H1 (cell line): ENCODE measurements at regions not wholly inside any gene's neighbourhood (a gene's known extent, or its start where the extent isn't known, plus 50 kb on each side); places are given as distances from the start of the nearest gene placed in this dataset.

Experiments used
- EP300 ChIP-seq, 2 experiments: IDR thresholded peaks; 1 replicate in 1 of 2; 2 replicates in 1 of 2; pipeline ENCODE4 v1.6.1; 2011 to 2012; ENCODE audit warnings: low read depth in 2 of 2, low read length in 2 of 2, mild to moderate bottlenecking in 2 of 2, borderline replicate concordance in 1 of 2, inconsistent platforms in 1 of 2, moderate library complexity in 1 of 2
- EZH2 ChIP-seq: fragments of 200-600 bp; sonication (generic); IDR thresholded peaks from 2 replicates; pipeline ENCODE4 v1.7.1; 2012; ENCODE audit warnings: low read depth, mild to moderate bottlenecking, moderate library complexity, low read length, inconsistent platforms; ENCODE audit not compliant: severe bottlenecking
- HDAC2 ChIP-seq, 2 experiments: fragments of 300-600 bp in 1 of 2; sonication (generic) in 1 of 2; IDR thresholded peaks; 2 replicates each; pipeline ENCODE4 v1.6.1; 2011 to 2012; ENCODE audit warnings: low read depth in 2 of 2, low read length in 2 of 2, mild to moderate bottlenecking in 2 of 2, moderate library complexity in 2 of 2, borderline replicate concordance in 1 of 2, inconsistent platforms in 1 of 2
- HDAC6 ChIP-seq: IDR thresholded peaks from one replicate; pipeline ENCODE4 v1.7.1; 2012; ENCODE audit warnings: low read depth, mild to moderate bottlenecking, inconsistent platforms, low read length, moderate library complexity
- KDM1A ChIP-seq: fragments of 200-600, 300-600 bp; sonication (generic); IDR thresholded peaks from 2 replicates; pipeline ENCODE4 v1.7.1; 2016; ENCODE audit warnings: mild to moderate bottlenecking, low read length, borderline replicate concordance
- TF ChIP-seq, protein P1 (sequence below): IDR thresholded peaks from 2 replicates; pipeline ENCODE4 v1.6.1; 2011; ENCODE audit warnings: low read length, improper control_type of control experiment

DNA sequence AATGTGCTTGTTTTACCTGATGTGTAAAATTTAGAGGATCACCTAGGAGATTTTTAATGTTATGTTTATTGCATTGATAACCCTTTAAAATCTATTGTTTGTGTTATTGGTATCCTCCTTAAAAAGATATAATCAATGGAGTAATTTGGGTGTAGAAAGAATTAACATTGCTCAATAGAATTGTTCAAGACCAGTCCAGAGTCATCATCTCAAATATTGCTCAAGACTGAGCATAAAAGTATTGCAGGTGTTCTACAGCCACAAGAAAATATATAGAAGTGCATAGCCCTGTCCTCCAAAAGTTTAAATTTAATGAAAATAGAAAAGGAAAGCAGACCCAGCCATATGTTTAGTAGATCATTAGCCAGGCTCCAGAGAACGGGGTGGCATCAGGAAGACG lies 102.5 kb upstream of the ARID2 start (continued):
- no peak for TF ChIP-seq HDAC2 (IDR thresholded peaks at IDR 0.05; ENCODE audit: borderline replicate concordance in 1 of 2, low read depth in 2 of 2, low read length in 2 of 2)
- TF ChIP-seq, protein P1, sequence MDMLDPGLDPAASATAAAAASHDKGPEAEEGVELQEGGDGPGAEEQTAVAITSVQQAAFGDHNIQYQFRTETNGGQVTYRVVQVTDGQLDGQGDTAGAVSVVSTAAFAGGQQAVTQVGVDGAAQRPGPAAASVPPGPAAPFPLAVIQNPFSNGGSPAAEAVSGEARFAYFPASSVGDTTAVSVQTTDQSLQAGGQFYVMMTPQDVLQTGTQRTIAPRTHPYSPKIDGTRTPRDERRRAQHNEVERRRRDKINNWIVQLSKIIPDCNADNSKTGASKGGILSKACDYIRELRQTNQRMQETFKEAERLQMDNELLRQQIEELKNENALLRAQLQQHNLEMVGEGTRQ, result no peak
- TF ChIP-seq HDAC6, result no peak
- no peak for TF ChIP-seq EP300 (IDR thresholded peaks at IDR 0.05; ENCODE audit: borderline replicate concordance in 1 of 2, low read depth in 2 of 2, low read length in 2 of 2)
- no peak for TF ChIP-seq KDM1A
- TF ChIP-seq EZH2, result no peak
